SK-N-SH treated with all-trans-retinoic acid at 6 μM for 48 hours (cell line): ENCODE measurements at regions not wholly inside any gene's neighbourhood (a gene's known extent, or its start where the extent isn't known, plus 50 kb on each side); places are given as distances from the start of the nearest gene placed in this dataset.
"Not testable (repeated sequence)": the region's sequence is repeated elsewhere in the genome, so short reads cannot be mapped to it uniquely, and the experiment has no call there.

Source experiments
- ATAC-seq: fragments of 200-7000 bp; cut with Tn5 transposase; 3 replicates; pipeline ENCODE4 v1.9.1; 2020; ENCODE audit warnings: mild to moderate bottlenecking, moderate library complexity
- ARNTL ChIP-seq: fragments of 450-650 bp; formaldehyde crosslinking; IDR thresholded peaks from 2 replicates; pipeline ENCODE4 v1.5.0; 2020; ENCODE audit warnings: low read depth, mild to moderate bottlenecking, moderate library complexity, borderline replicate concordance
- BACH2 ChIP-seq: fragments of 250-450 bp; sonication (Bioruptor Pico); IDR thresholded peaks from 2 replicates; pipeline ENCODE4 v1.9.0; 2021; ENCODE audit warnings: mild to moderate bottlenecking, borderline replicate concordance
- CREB5 ChIP-seq: fragments of 250-450 bp; sonication (Bioruptor Pico); IDR thresholded peaks from 2 replicates; pipeline ENCODE4 v1.5.1; 2020; ENCODE audit warnings: low read depth, mild to moderate bottlenecking, moderate library complexity
- CSDC2 ChIP-seq: fragments of 250-450 bp; sonication (Bioruptor Pico); IDR thresholded peaks from 2 replicates; pipeline ENCODE4 v1.5.0; 2020; ENCODE audit warnings: mild to moderate bottlenecking, moderate library complexity
- CSRNP3 ChIP-seq: fragments of 250-450 bp; sonication (Bioruptor Pico); IDR thresholded peaks from 2 replicates; pipeline ENCODE4 v1.5.1; 2021; ENCODE audit warnings: mild to moderate bottlenecking, moderate library complexity
- ESRRG ChIP-seq: fragments of 250-450 bp; sonication (Bioruptor Pico); IDR thresholded peaks from 2 replicates; pipeline ENCODE4 v1.6.1; 2021; ENCODE audit warnings: mild to moderate bottlenecking
- GLIS3 ChIP-seq: fragments of 250-450 bp; sonication (Bioruptor Pico); IDR thresholded peaks from 2 replicates; pipeline ENCODE4 v1.5.0; 2020; ENCODE audit warnings: mild to moderate bottlenecking, moderate library complexity
- ISL1 ChIP-seq: fragments of 250-450 bp; sonication (Bioruptor Pico); IDR thresholded peaks from 2 replicates; pipeline ENCODE4 v2.1.2; 2022; ENCODE audit warnings: mild to moderate bottlenecking, moderate library complexity
- OSR1 ChIP-seq: fragments of 250-450 bp; sonication (Bioruptor Pico); IDR thresholded peaks from 2 replicates; pipeline ENCODE4 v1.8.0; 2022; ENCODE audit warnings: moderate library complexity, mild to moderate bottlenecking, inconsistent platforms
- PATZ1 ChIP-seq: fragments of 250-450 bp; sonication (Bioruptor Pico); IDR thresholded peaks from 2 replicates; pipeline ENCODE4 v1.8.0; 2020; ENCODE audit warnings: mild to moderate bottlenecking, moderate library complexity, borderline replicate concordance
- PPARA ChIP-seq: fragments of 250-450 bp; sonication (Bioruptor Pico); IDR thresholded peaks from 2 replicates; pipeline ENCODE4 v1.5.0; 2020; ENCODE audit warnings: mild to moderate bottlenecking, borderline replicate concordance
- SNAI2 ChIP-seq: fragments of 250-450 bp; sonication (Bioruptor Pico); IDR thresholded peaks from 2 replicates; pipeline ENCODE4 v1.5.0; 2020; ENCODE audit warnings: mild to moderate bottlenecking, moderate library complexity
- TOX ChIP-seq: fragments of 250-450 bp; sonication (Bioruptor Pico); IDR thresholded peaks from 2 replicates; pipeline ENCODE4 v1.8.0; 2021; ENCODE audit warnings: mild to moderate bottlenecking, moderate library complexity, borderline replicate concordance
- TSHZ2 ChIP-seq: fragments of 250-450 bp; sonication (Bioruptor Pico); IDR thresholded peaks from 2 replicates; pipeline ENCODE4 v1.5.0; 2020; ENCODE audit warnings: mild to moderate bottlenecking, moderate library complexity
- ZC3H10 ChIP-seq: fragments of 250-450 bp; sonication (Bioruptor Pico); IDR thresholded peaks from 2 replicates; pipeline ENCODE4 v1.5.1; 2021; ENCODE audit warnings: mild to moderate bottlenecking, moderate library complexity
- ZFP3 ChIP-seq: fragments of 250-450 bp; sonication (Bioruptor Pico); IDR thresholded peaks from 2 replicates; pipeline ENCODE4 v1.5.0; 2020; ENCODE audit warnings: mild to moderate bottlenecking, moderate library complexity
- ZFP30 ChIP-seq: fragments of 450-650 bp; formaldehyde crosslinking; IDR thresholded peaks from 2 replicates; pipeline ENCODE4 v1.5.0; 2022; ENCODE audit warnings: mild to moderate bottlenecking, moderate library complexity
- ZNF70 ChIP-seq: fragments of 450-650 bp; formaldehyde crosslinking; IDR thresholded peaks from 2 replicates; pipeline ENCODE4 v1.5.0; 2020; ENCODE audit warnings: mild to moderate bottlenecking, moderate library complexity
- ZNF8 ChIP-seq: fragments of 450-650 bp; formaldehyde crosslinking; IDR thresholded peaks from 2 replicates; pipeline ENCODE4 v1.5.0; 2020; ENCODE audit warnings: mild to moderate bottlenecking, moderate library complexity

- no peak for ATAC-seq
- TF ChIP-seq CSRNP3 (CRISPR knock-in tag), result no peak
- TF ChIP-seq ZFP30, result no peak
- no peak for TF ChIP-seq ZNF8 (CRISPR knock-in tag)
- no peak for TF ChIP-seq TOX (CRISPR knock-in tag)
- TF ChIP-seq ESRRG (CRISPR knock-in tag), result no peak
- no peak for TF ChIP-seq GLIS3 (CRISPR knock-in tag)
- no peak for TF ChIP-seq TSHZ2 (CRISPR knock-in tag)
- no peak for TF ChIP-seq ZC3H10
- TF ChIP-seq ZFP3 (CRISPR knock-in tag), result no peak
- TF ChIP-seq PPARA (CRISPR knock-in tag), result no peak
- TF ChIP-seq CREB5 (CRISPR knock-in tag), result no peak
- TF ChIP-seq ARNTL (CRISPR knock-in tag), result no peak
- TF ChIP-seq CSDC2 (CRISPR knock-in tag), result no peak
Observed at GRCh38 chr7:156376317-156376716, 264.3 kb upstream of the RNF32 start.

GRCh38 chr7:156374335-156374734 lies 266.2 kb upstream of the RNF32 start:
- no peak for TF ChIP-seq CSDC2 (CRISPR knock-in tag)
- TF ChIP-seq TSHZ2 (CRISPR knock-in tag), result no peak
- TF ChIP-seq PPARA (CRISPR knock-in tag), result no peak
- TF ChIP-seq ISL1, result no peak
- no peak for TF ChIP-seq PATZ1 (CRISPR knock-in tag)
- no peak for TF ChIP-seq ARNTL (CRISPR knock-in tag)
- no peak for TF ChIP-seq ZC3H10
- no peak for TF ChIP-seq BACH2
- no peak for TF ChIP-seq OSR1 (CRISPR knock-in tag)
- no peak for ATAC-seq

- not testable (repeated sequence) for ATAC-seq
Observed at GRCh38 chr7:156369929-156370328, 270.6 kb upstream of the RNF32 start.

- ATAC-seq, result no peak
- no peak for TF ChIP-seq ISL1
- TF ChIP-seq PPARA (CRISPR knock-in tag), result no peak
- no peak for TF ChIP-seq TOX (CRISPR knock-in tag)
- no peak for TF ChIP-seq TSHZ2 (CRISPR knock-in tag)
- TF ChIP-seq ESRRG (CRISPR knock-in tag), result no peak
- TF ChIP-seq BACH2, result no peak
- no peak for TF ChIP-seq PATZ1 (CRISPR knock-in tag)
- TF ChIP-seq ZNF8 (CRISPR knock-in tag), result no peak
- TF ChIP-seq CSDC2 (CRISPR knock-in tag), result no peak
- TF ChIP-seq SNAI2 (CRISPR knock-in tag), result no peak
- TF ChIP-seq ZNF70, result no peak
- TF ChIP-seq OSR1 (CRISPR knock-in tag), result no peak
Observed at GRCh38 chr7:156368053-156368843, 272.3 kb upstream of the RNF32 start.
